Epithelial cell of proximal tubule (primary cell): ENCODE measurements at regions not wholly inside any gene's neighbourhood (a gene's known extent, or its start where the extent isn't known, plus 50 kb on each side); places are given as distances from the start of the nearest gene placed in this dataset.

Experiments used
- DNase-seq: peaks from one replicate; pipeline ENCODE4 v3.0.0-alpha.2; 2011; ENCODE audit warnings: low read depth
- H3K4me3 ChIP-seq: 2 replicates; pipeline ENCODE4 v1.5.1; 2011; ENCODE audit warnings: low read depth, mild to moderate bottlenecking, low read length
- TF ChIP-seq, protein P1 (sequence below): conservative IDR thresholded peaks from 2 replicates; pipeline ENCODE4 v1.5.1; 2012; ENCODE audit warnings: low read depth, mild to moderate bottlenecking, low read length

- no peak overlapping the region for H3K4me3 ChIP-seq
- no peak for DNase-seq
- TF ChIP-seq, protein P1, sequence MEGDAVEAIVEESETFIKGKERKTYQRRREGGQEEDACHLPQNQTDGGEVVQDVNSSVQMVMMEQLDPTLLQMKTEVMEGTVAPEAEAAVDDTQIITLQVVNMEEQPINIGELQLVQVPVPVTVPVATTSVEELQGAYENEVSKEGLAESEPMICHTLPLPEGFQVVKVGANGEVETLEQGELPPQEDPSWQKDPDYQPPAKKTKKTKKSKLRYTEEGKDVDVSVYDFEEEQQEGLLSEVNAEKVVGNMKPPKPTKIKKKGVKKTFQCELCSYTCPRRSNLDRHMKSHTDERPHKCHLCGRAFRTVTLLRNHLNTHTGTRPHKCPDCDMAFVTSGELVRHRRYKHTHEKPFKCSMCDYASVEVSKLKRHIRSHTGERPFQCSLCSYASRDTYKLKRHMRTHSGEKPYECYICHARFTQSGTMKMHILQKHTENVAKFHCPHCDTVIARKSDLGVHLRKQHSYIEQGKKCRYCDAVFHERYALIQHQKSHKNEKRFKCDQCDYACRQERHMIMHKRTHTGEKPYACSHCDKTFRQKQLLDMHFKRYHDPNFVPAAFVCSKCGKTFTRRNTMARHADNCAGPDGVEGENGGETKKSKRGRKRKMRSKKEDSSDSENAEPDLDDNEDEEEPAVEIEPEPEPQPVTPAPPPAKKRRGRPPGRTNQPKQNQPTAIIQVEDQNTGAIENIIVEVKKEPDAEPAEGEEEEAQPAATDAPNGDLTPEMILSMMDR, result no peak
Measured at GRCh38 chr1:13990939-13991338, 291.0 kb downstream of the PRDM2 start.

- TF ChIP-seq, protein P1, result peak; percentile 18
- H3K4me3 ChIP-seq, result no peak overlapping the region
- DNase-seq, result no peak
Measured at GRCh38 chr1:13992489-13993285, 292.7 kb downstream of the PRDM2 start.

DNA sequence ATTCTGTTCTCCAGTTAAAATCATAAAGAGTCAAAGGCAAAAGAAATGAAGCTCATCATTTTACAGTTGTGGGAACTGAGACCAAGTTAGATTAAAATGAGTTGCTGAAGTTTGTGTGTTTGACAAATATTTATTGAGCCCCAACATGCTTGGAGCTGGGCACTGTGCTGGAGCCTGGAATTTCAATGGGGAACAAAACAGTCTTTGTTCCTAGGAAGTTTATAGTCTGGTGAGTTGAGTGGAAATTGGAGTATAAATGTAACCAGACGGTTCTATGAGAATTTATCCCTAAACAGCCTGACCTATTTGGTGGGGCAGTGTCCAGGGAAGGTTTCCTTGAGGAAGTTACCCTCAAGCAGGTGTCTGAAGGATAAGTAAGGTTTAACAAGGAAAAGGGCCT, 294.4 kb downstream of the PRDM2 start:
- TF ChIP-seq, protein P1, result no peak
- DNase-seq, result no peak
- H3K4me3 ChIP-seq, result no peak overlapping the region

GRCh38 chr1:13996334-13996733, 296.3 kb downstream of the PRDM2 start:
- DNase-seq, result no peak
- TF ChIP-seq, protein P1, result no peak

GRCh38 chr1:14003552-14003951, 303.6 kb downstream of the PRDM2 start:
- H3K4me3 ChIP-seq, result no peak overlapping the region
- DNase-seq, result no peak
- TF ChIP-seq, protein P1, result no peak

More at GRCh38 chr1:13996334-13996733, 296.3 kb downstream of the PRDM2 start:
- no peak overlapping the region for H3K4me3 ChIP-seq

GRCh38 chr1:14009582-14009981, 309.6 kb downstream of the PRDM2 start:
- DNase-seq, result no peak
- TF ChIP-seq, protein P1, result no peak
- no peak overlapping the region for H3K4me3 ChIP-seq

DNA sequence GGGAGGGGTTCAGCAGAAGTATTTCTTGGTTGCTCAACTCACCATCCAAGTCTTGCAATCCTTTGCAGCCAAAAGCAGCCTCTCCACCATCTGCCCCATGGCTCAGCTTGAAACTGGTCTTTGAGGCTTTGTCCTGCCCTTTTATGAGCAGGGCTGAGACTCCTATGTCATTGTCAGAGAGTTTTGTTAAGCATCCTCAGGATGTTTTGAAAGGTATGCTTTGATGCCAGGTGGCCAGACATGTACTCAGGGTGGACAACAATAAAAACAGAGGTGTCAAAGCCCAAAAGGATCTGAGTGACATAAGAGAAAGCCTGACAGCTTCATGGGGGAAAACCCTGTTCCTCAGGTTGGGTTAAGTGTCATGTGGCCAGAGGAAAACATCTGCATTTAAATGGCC, 310.5 kb downstream of the PRDM2 start:
- H3K4me3 ChIP-seq, result no peak overlapping the region
- TF ChIP-seq, protein P1, result no peak
- DNase-seq, result no peak
